MCF 10A (cell line): ENCODE measurements at regions not wholly inside any gene's neighbourhood (a gene's known extent, or its start where the extent isn't known, plus 50 kb on each side); places are given as distances from the start of the nearest gene placed in this dataset.
A peak's percentile ranks its signal among the peaks of the same experiment; 100 is the strongest.

Experiments used
- BruUV-seq: library from RNA; stranded (reverse); fragments of 400-500 nt; replicated peaks from 2 replicates; lab custom pipeline; 2021; lab: Mats Ljungman, UMichigan
- CTCF ChIA-PET: fragments of 300-600 bp; sonication (Branson Sonifier 250); formaldehyde crosslinking; extraction: SDS; loops from one replicate; lab custom pipeline; 2021; ENCODE audit warnings: antibody characterized with exemption, inconsistent platforms; lab: Yijun Ruan, JAX
- POLR2A ChIA-PET: fragments of 300-600, 350-650 bp; sonication (Branson Sonifier 250); formaldehyde crosslinking; extraction: SDS; loops from one replicate; lab custom pipeline; 2020; ENCODE audit warnings: antibody characterized with exemption, inconsistent platforms; lab: Yijun Ruan, JAX
- DNase-seq: peaks from one replicate; pipeline ENCODE4 v3.0.0-alpha.2; 2018; ENCODE audit not compliant: unreplicated experiment
- H3K27ac Mint-ChIP-seq: one replicate; pipeline ENCODE4 v1.8.0; 2022; ENCODE audit warnings: mild to moderate bottlenecking, low read depth, mixed read lengths; ENCODE audit not compliant: unreplicated experiment
- H3K27me3 Mint-ChIP-seq: one replicate; pipeline ENCODE4 v1.8.0; 2022; ENCODE audit warnings: mixed read lengths; ENCODE audit not compliant: insufficient read depth, unreplicated experiment
- H3K36me3 Mint-ChIP-seq: one replicate; pipeline ENCODE4 v1.8.0; 2022; ENCODE audit warnings: mild to moderate bottlenecking, moderate library complexity, mixed read lengths; ENCODE audit not compliant: insufficient read depth, unreplicated experiment
- H3K4me1 Mint-ChIP-seq: one replicate; pipeline ENCODE4 v1.8.0; 2022; ENCODE audit warnings: mixed read lengths; ENCODE audit not compliant: insufficient read depth, unreplicated experiment
- H3K4me3 Mint-ChIP-seq: one replicate; pipeline ENCODE4 v1.8.0; 2022; ENCODE audit warnings: mild to moderate bottlenecking, moderate library complexity, mixed read lengths; ENCODE audit not compliant: unreplicated experiment
- H3K9me3 Mint-ChIP-seq: one replicate; pipeline ENCODE4 v1.8.0; 2022; ENCODE audit warnings: mixed read lengths; ENCODE audit not compliant: unreplicated experiment
- CTCF ChIP-seq: fragments of 200-600 bp; IDR thresholded peaks from one replicate; pipeline ENCODE4 v1.8.0; 2022; ENCODE audit warnings: antibody characterized with exemption, mild to moderate bottlenecking; ENCODE audit not compliant: unreplicated experiment
- intact Hi-C: fragments of 100-400 bp; cut with micrococcal nuclease; formaldehyde crosslinking; loops from 2 replicates; pipeline ENCODE4 v1.14.1; 2022

- Mint-ChIP-seq H3K27me3 (no peaks in the 10 kb centered on the region), H3K36me3 (no peaks in the 10 kb centered on the region), H3K4me1 (no peaks in the 10 kb centered on the region), H3K4me3 (no peak overlapping the region), H3K27ac (no peak overlapping the region), H3K9me3 (no peaks in the 10 kb centered on the region)
- ChIA-PET POLR2A (no interaction called here), CTCF (interaction anchor here (0.7 kb wide), 1 partner anchor 111 kb away, joined by 3 read pairs; no protein-coding TSS in a partner anchor)
- BruUV-seq: no TSS peak
- no peak for TF ChIP-seq CTCF
- DNase-seq: no peak
- intact Hi-C loops: loop anchor here (1.0 kb wide), 1 partner anchor 32 kb away; no protein-coding TSS in a partner anchor
These were observed 84.2 kb upstream of the MARCKS start for GRCh38 chr6:113772961-113773360.

GRCh38 chr6:113774127-113774825 is 82.9 kb upstream of the MARCKS start:
- no peaks in the 10 kb centered on the region for H3K27me3 Mint-ChIP-seq
- no TSS peak for BruUV-seq
- no peak overlapping the region for H3K27ac Mint-ChIP-seq
- no peaks in the 10 kb centered on the region for H3K4me1 Mint-ChIP-seq
- DNase-seq: peak; percentile 16
- intact Hi-C loops: no loop called here
- POLR2A ChIA-PET: no interaction called here
- CTCF ChIA-PET: interaction anchor here (0.7 kb wide), 1 partner anchor 149 kb away, joined by 3 read pairs; no protein-coding TSS in a partner anchor
- TF ChIP-seq CTCF: no peak
- no peaks in the 10 kb centered on the region for H3K9me3 Mint-ChIP-seq
- no peaks in the 10 kb centered on the region for H3K36me3 Mint-ChIP-seq
- H3K4me3 Mint-ChIP-seq: no peak overlapping the region

GRCh38 chr6:113776998-113777397 is 80.1 kb upstream of the MARCKS start:
- no peak for TF ChIP-seq CTCF
- intact Hi-C loops: no loop called here
- no peaks in the 10 kb centered on the region for H3K4me1 Mint-ChIP-seq
- no peak overlapping the region for H3K4me3 Mint-ChIP-seq
- no peak for DNase-seq
- ChIA-PET CTCF (interaction anchor here (1.0 kb wide), 1 partner anchor 470 kb away, joined by 3 read pairs; no protein-coding TSS in a partner anchor), POLR2A (no interaction called here)
- H3K9me3 Mint-ChIP-seq: no peaks in the 10 kb centered on the region
- H3K27me3 Mint-ChIP-seq: no peaks in the 10 kb centered on the region
- H3K27ac Mint-ChIP-seq: no peak overlapping the region
- no TSS peak for BruUV-seq
- no peaks in the 10 kb centered on the region for H3K36me3 Mint-ChIP-seq

GRCh38 chr6:113777601-113778000 is 79.5 kb upstream of the MARCKS start:
- no peak for DNase-seq
- intact Hi-C loops: no loop called here
- H3K27me3 Mint-ChIP-seq: no peaks in the 10 kb centered on the region
- ChIA-PET POLR2A (no interaction called here), CTCF (interaction anchor here (0.7 to 1.0 kb wide), 2 partner anchors 182 to 471 kb away, joined by 3 read pairs; no protein-coding TSS in a partner anchor)
- BruUV-seq: no TSS peak
- H3K4me3 Mint-ChIP-seq: no peak overlapping the region
- H3K4me1 Mint-ChIP-seq: no peaks in the 10 kb centered on the region
- no peak overlapping the region for H3K27ac Mint-ChIP-seq
- no peaks in the 10 kb centered on the region for H3K36me3 Mint-ChIP-seq
- no peaks in the 10 kb centered on the region for H3K9me3 Mint-ChIP-seq
- TF ChIP-seq CTCF: no peak
